Osteocyte (in vitro differentiated cells): ENCODE measurements at regions not wholly inside any gene's neighbourhood (a gene's known extent, or its start where the extent isn't known, plus 50 kb on each side); places are given as distances from the start of the nearest gene placed in this dataset.
A peak's percentile ranks its signal among the peaks of the same experiment; 100 is the strongest.

Experiments
- DNase-seq: peaks from one replicate; pipeline ENCODE4 v3.0.0; 2021; ENCODE audit warnings: mixed read lengths; ENCODE audit not compliant: unreplicated experiment; ENCODE audit errors: extremely low spot score
- H3K27ac Mint-ChIP-seq: one replicate; pipeline ENCODE4 v1.8.0; 2021; ENCODE audit warnings: mild to moderate bottlenecking, mixed read lengths; ENCODE audit not compliant: unreplicated experiment
- H3K27me3 Mint-ChIP-seq: one replicate; pipeline ENCODE4 v1.8.0; 2021; ENCODE audit warnings: mixed read lengths; ENCODE audit not compliant: unreplicated experiment
- H3K36me3 Mint-ChIP-seq: one replicate; pipeline ENCODE4 v1.8.0; 2021; ENCODE audit warnings: mixed read lengths; ENCODE audit not compliant: unreplicated experiment
- H3K4me1 Mint-ChIP-seq: one replicate; pipeline ENCODE4 v1.8.0; 2021; ENCODE audit warnings: mixed read lengths; ENCODE audit not compliant: unreplicated experiment
- H3K4me3 Mint-ChIP-seq: one replicate; pipeline ENCODE4 v1.8.0; 2021; ENCODE audit warnings: mild to moderate bottlenecking, moderate library complexity, mixed read lengths; ENCODE audit not compliant: unreplicated experiment
- H3K9me3 Mint-ChIP-seq: one replicate; pipeline ENCODE4 v1.8.0; 2021; ENCODE audit warnings: mixed read lengths; ENCODE audit not compliant: unreplicated experiment
- TF ChIP-seq, protein P1 (sequence below): fragments of 200-600 bp; sonication (generic); IDR thresholded peaks from 2 replicates; pipeline ENCODE4 v1.5.0; 2021; ENCODE audit warnings: antibody characterized with exemption, mild to moderate bottlenecking, moderate library complexity

- Mint-ChIP-seq H3K9me3 (peaks cover 5% of the 10 kb centered on the region), H3K4me3 (no peak overlapping the region), H3K36me3 (no peaks in the 10 kb centered on the region), H3K27me3 (no peaks in the 10 kb centered on the region), H3K4me1 (peaks cover 14% of the 10 kb centered on the region), H3K27ac (no peak overlapping the region)
- no peak for DNase-seq
- TF ChIP-seq, protein P1, sequence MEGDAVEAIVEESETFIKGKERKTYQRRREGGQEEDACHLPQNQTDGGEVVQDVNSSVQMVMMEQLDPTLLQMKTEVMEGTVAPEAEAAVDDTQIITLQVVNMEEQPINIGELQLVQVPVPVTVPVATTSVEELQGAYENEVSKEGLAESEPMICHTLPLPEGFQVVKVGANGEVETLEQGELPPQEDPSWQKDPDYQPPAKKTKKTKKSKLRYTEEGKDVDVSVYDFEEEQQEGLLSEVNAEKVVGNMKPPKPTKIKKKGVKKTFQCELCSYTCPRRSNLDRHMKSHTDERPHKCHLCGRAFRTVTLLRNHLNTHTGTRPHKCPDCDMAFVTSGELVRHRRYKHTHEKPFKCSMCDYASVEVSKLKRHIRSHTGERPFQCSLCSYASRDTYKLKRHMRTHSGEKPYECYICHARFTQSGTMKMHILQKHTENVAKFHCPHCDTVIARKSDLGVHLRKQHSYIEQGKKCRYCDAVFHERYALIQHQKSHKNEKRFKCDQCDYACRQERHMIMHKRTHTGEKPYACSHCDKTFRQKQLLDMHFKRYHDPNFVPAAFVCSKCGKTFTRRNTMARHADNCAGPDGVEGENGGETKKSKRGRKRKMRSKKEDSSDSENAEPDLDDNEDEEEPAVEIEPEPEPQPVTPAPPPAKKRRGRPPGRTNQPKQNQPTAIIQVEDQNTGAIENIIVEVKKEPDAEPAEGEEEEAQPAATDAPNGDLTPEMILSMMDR, result no peak
Measured at GRCh38 chr2:207387001-207387571, 142.7 kb upstream of the CREB1 start.

DNA sequence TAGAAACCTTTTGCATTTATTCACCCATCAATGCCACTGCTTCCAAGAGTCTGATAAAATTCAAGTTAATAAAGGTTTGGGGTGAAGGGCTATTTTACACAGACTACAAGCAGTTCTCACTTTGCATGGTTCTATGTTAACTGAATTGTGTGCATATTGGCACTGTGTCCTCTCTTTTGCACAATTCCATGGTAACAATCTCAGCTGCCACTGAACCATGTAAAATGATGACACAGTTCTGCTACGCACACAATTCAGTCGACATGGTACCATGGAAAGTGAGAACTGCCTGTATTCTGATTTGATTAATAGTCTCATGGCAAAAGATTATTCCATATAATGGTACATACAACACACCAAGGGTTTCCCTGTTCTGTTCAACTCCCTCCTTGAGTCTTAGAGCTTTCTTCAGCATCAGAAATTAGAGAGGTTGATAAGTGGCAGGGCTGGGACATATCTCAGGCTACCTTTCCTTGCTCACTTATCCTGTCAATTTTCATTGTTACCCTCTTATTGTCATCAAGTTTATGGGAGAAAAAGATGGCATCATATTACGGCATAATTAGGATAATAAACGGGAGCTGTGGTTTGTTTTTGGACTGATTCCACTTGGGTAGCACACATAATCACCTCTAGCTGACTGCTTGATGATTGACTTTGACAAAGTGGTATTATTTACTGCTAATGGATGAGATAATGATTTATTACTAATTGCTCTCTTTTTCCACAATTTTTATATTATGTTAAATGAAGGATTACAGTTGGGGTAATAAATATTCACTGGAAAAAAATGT lies 139.3 kb upstream of the CREB1 start:
- no peak for DNase-seq
- TF ChIP-seq, protein P1, result no peak
- Mint-ChIP-seq H3K9me3 (peaks cover 4% of the 10 kb centered on the region), H3K4me3 (no peak overlapping the region), H3K36me3 (no peaks in the 10 kb centered on the region), H3K27me3 (no peaks in the 10 kb centered on the region), H3K4me1 (peaks cover 20% of the 10 kb centered on the region), H3K27ac (no peak overlapping the region)

GRCh38 chr2:207394203-207394781 lies 135.5 kb upstream of the CREB1 start:
- Mint-ChIP-seq H3K27ac (peak overlapping the region; percentile 78), H3K4me1 (peaks cover 17% of the 10 kb centered on the region), H3K36me3 (no peaks in the 10 kb centered on the region), H3K9me3 (peaks cover 6% of the 10 kb centered on the region), H3K4me3 (no peak overlapping the region), H3K27me3 (no peaks in the 10 kb centered on the region)
- TF ChIP-seq, protein P1, result no peak
- no peak for DNase-seq

DNA sequence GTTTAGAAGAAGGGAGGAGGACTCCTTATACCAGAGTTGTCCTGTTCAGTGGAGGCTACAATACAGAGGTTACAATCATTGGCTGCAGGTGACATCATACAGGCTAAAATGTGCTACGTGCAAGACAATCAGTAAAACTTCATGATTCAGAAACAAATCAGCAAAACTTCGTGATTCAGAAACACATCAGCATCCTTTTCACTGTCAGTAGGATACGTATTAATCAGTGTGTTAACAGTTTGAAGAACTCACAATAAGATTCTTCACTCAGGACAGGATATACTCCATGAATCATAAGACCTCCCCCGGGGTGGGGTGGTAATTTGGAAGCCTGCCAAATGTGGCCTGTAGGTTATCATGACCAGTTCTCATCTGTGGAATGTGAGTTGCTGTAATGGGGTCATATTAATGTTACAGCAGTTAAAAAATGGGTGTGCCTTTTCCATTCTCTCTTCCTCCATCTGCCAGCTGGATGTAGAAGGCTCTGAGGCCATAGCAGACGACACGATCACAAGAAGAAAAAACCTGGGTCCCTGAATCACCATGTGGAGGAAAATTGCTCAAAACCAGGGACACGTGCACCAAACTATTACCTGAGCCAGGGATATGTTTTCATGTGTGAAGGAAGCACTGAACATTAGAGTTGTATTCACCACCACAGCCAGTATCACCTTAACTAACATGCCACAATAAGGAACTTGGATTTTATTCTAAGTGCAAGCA lies 134.8 kb upstream of the CREB1 start:
- H3K27me3 Mint-ChIP-seq, result no peaks in the 10 kb centered on the region
- H3K36me3 Mint-ChIP-seq, result no peaks in the 10 kb centered on the region
- H3K27ac Mint-ChIP-seq, result peak overlapping the region; percentile 78
- peaks cover 6% of the 10 kb centered on the region for H3K9me3 Mint-ChIP-seq
- peaks cover 17% of the 10 kb centered on the region for H3K4me1 Mint-ChIP-seq
- H3K4me3 Mint-ChIP-seq, result no peak overlapping the region
- DNase-seq, result no peak
- TF ChIP-seq, protein P1, result no peak
